Esophagus muscularis mucosa (tissue), 4 donors: ENCODE measurements at regions not wholly inside any gene's neighbourhood (a gene's known extent, or its start where the extent isn't known, plus 50 kb on each side); places are given as distances from the start of the nearest gene placed in this dataset.

ENCODE experiments used
- DNase-seq: peaks from one replicate; pipeline ENCODE4 v3.0.0-alpha.2; 2017; ENCODE audit errors: extremely low spot score
- H3K27ac ChIP-seq, 4 donors: fragments of 200-600 bp; sonication (generic); replicated peaks in 1 of 4; 1 replicate in 3 of 4; 2 replicates in 1 of 4; pipeline ENCODE4 v1.5.1; 2016 to 2019; ENCODE audit warnings: mild to moderate bottlenecking in 1 of 4
- H3K27me3 ChIP-seq, 4 donors: fragments of 200-600 bp; sonication (generic); one replicate each; pipeline versions ENCODE4 v1.5.1 to v1.6.0; 2016 to 2019
- H3K36me3 ChIP-seq, 4 donors: fragments of 200-600 bp; sonication (generic); one replicate each; pipeline ENCODE4 v1.5.1; 2016 to 2019
- H3K4me1 ChIP-seq, 4 donors: fragments of 200-600 bp; sonication (generic); one replicate each; pipeline ENCODE4 v1.5.1; 2016 to 2019
- H3K4me3 ChIP-seq, 4 donors: fragments of 200-600 bp; sonication (generic); 1 replicate in 2 of 4; 2 replicates in 2 of 4; pipeline ENCODE4 v1.5.1; 2016 to 2019; ENCODE audit warnings: mild to moderate bottlenecking in 4 of 4, moderate library complexity in 1 of 4
- H3K9me3 ChIP-seq, 4 donors: fragments of 200-600 bp; sonication (generic); 1 replicate in 3 of 4; 2 replicates in 1 of 4; pipeline ENCODE4 v1.5.1; 2016 to 2019
- CTCF ChIP-seq, 3 experiments: fragments of 200-600 bp in 2 of 3; fragments of 450-650 bp in 1 of 3; sonication (generic) in 2 of 3; IDR thresholded peaks; one replicate each; pipeline ENCODE4 v1.5.1; 2017 to 2019; ENCODE audit warnings: antibody characterized with exemption in 3 of 3, mild to moderate bottlenecking in 2 of 3, moderate library complexity in 1 of 3
- EP300 ChIP-seq: sonication (generic); formaldehyde crosslinking; IDR thresholded peaks from one replicate; pipeline ENCODE4 v1.6.1; 2017; ENCODE audit warnings: antibody characterized with exemption
- POLR2A ChIP-seq: fragments of 450-650 bp; IDR thresholded peaks from one replicate; pipeline ENCODE4 v1.6.1; 2017; ENCODE audit warnings: antibody characterized with exemption, moderate library complexity, mild to moderate bottlenecking, low read depth
- POLR2AphosphoS5 ChIP-seq, 2 donors: sonication (generic); formaldehyde crosslinking; IDR thresholded peaks; one replicate each; pipeline ENCODE4 v1.6.1; 2017; ENCODE audit warnings: antibody characterized with exemption in 2 of 2
- WGBS: methylation state at CpG from one replicate; pipeline ENCODE4 v1.1.5; 2018; 5-methylcytosine and 5-hydroxymethylcytosine counted together
- intact Hi-C: fragments of 100-400 bp; cut with DNase I; formaldehyde crosslinking; loops from one replicate; pipeline ENCODE4 v1.15.1; 2023

GRCh38 chr18:61735564-61736102, 157.2 kb downstream of the RNF152 start:
- intact Hi-C loops = no loop called here
- 81% methylated on average over 5 of the region's 5 CpGs for WGBS

GRCh38 chr18:61734396-61734795, 158.4 kb downstream of the RNF152 start:
- 72% methylated on average over 3 of the region's 3 CpGs for WGBS
- Histone ChIP-seq H3K27me3 (no peaks in the 10 kb centered on the region), H3K4me3 (no peak overlapping the region), H3K27ac (peak overlapping the region in 1 of 4 donors; percentile 11), H3K36me3 (no peaks in the 10 kb centered on the region), H3K9me3 (no peaks in the 10 kb centered on the region), H3K4me1 (peaks cover 0 to 9% (median 0%) of the 10 kb centered on the region in 4 donors)
- intact Hi-C loops = no loop called here
- TF ChIP-seq EP300 (no peak), CTCF (IDR thresholded peaks at IDR 0.05) (no peak), POLR2AphosphoS5 (IDR thresholded peaks at IDR 0.05) (no peak), POLR2A (no peak)
- no peak for DNase-seq

More at GRCh38 chr18:61735564-61736102, 157.2 kb downstream of the RNF152 start:
- peaks cover 0 to 9% (median 0%) of the 10 kb centered on the region in 4 donors for H3K4me1 ChIP-seq
- TF ChIP-seq POLR2A = no peak
- no peak for TF ChIP-seq EP300
- no peak for TF ChIP-seq CTCF (IDR thresholded peaks at IDR 0.05)
- TF ChIP-seq POLR2AphosphoS5 (IDR thresholded peaks at IDR 0.05) = no peak
- H3K27me3 ChIP-seq = no peaks in the 10 kb centered on the region
- H3K36me3 ChIP-seq = no peaks in the 10 kb centered on the region
- DNase-seq = no peak
- no peaks in the 10 kb centered on the region for H3K9me3 ChIP-seq
- H3K27ac ChIP-seq = no peak overlapping the region
- no peak overlapping the region for H3K4me3 ChIP-seq

DNA sequence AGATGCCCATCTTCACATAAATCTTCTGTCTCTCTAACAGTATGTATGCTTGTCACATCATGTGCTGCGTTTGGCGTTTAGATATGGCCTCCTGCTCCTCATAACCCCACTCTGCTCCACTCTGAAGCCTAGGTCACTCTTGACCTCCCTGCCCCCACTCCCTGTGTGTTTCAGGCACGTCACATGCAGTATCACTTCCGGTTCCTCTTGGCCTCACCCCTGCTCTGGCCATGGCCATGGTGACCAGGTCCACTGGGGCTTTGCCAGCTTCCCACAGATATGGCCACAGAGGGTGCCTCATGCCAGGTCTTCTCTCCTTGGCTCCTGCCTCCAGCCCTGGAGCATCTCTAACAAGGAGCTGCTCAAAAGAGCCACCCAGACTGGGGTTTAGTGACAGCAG, 160.0 kb downstream of the RNF152 start:
- Histone ChIP-seq H3K4me3 (no peak overlapping the region), H3K36me3 (no peaks in the 10 kb centered on the region), H3K27ac (peak overlapping the region; percentile 18 to 54 (median 36)), H3K9me3 (no peaks in the 10 kb centered on the region), H3K4me1 (peaks cover 0 to 9% (median 0%) of the 10 kb centered on the region in 4 donors), H3K27me3 (no peaks in the 10 kb centered on the region)
- no peak for DNase-seq
- WGBS = 78% methylated on average over 4 of the region's 4 CpGs
- no peak for TF ChIP-seq POLR2A
- TF ChIP-seq POLR2AphosphoS5 (IDR thresholded peaks at IDR 0.05) = no peak
- no peak for TF ChIP-seq EP300
- no peak for TF ChIP-seq CTCF (IDR thresholded peaks at IDR 0.05)
- intact Hi-C loops = no loop called here

- H3K27ac ChIP-seq = peak overlapping the region in 3 of 4 donors; percentile 3 to 54 (median 41)
- 75% methylated on average over 9 of the region's 9 CpGs for whole genome bisulfite sequencing
- intact Hi-C loops = no loop called here
Observed at GRCh38 chr18:61731693-61732376, 161.0 kb downstream of the RNF152 start.

More at GRCh38 chr18:61731693-61732376, 161.0 kb downstream of the RNF152 start:
- no peak for DNase-seq
- Histone ChIP-seq H3K4me1 (peaks cover 0 to 9% (median 0%) of the 10 kb centered on the region in 4 donors), H3K9me3 (no peaks in the 10 kb centered on the region), H3K27me3 (no peaks in the 10 kb centered on the region), H3K36me3 (no peaks in the 10 kb centered on the region), H3K4me3 (no peak overlapping the region)
- TF ChIP-seq POLR2AphosphoS5 (IDR thresholded peaks at IDR 0.05) (no peak), POLR2A (no peak), EP300 (no peak), CTCF (IDR thresholded peaks at IDR 0.05) (no peak)
